ENCODE measurements at regions not wholly inside any gene's neighbourhood (a gene's known extent, or its start where the extent isn't known, plus 50 kb on each side); places are given as distances from the start of the nearest gene placed in this dataset.

DNA sequence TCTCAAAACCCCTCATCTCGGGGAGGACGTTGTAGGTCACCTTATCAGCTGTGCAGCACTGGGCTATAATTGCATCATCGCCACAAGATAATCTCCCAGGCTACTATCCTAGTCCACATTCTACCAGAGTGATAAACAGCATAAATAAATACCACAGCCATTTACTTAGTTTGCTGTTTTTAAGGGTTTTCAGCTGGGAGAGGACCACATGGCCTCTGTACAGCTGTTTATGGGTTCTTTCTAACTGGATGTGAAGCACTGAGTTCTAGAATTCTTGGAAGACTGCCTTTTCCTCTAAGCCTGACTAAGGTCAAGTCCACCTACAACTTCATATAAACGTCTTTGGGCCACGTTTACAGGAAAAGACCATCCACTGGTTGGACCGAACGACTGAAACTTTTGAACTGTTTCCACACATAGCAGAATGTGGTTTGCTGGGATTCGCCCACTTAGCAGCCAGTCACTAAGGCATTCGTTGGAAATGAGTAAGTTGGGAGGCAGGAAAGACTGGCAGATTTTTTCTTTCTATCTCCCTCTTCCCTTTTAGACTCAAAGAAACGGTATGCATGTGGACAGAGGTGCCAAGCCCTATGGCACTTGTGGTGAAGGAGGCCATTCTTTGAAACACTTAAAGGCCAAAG lies 752.5 kb upstream of the SGCG start:
- no peak for TF ChIP-seq CTCF (conservative IDR thresholded peaks at IDR 0.05 in 1 of 2, IDR thresholded peaks at IDR 0.05 in 1 of 2; ENCODE audit: extremely low read depth in 1 of 2, insufficient read depth in 1 of 2, low read depth in 1 of 2, low read length in 2 of 2)
- no peak for TF ChIP-seq EZH2 (IDR thresholded peaks at IDR 0.05; ENCODE audit: borderline replicate concordance, low read length)

Measured in mammary epithelial cell (primary cell).